Glomerular visceral epithelial cell (primary cell): ENCODE measurements at regions not wholly inside any gene's neighbourhood (a gene's known extent, or its start where the extent isn't known, plus 50 kb on each side); places are given as distances from the start of the nearest gene placed in this dataset.
"Not testable (repeated sequence)": the region's sequence is repeated elsewhere in the genome, so short reads cannot be mapped to it uniquely, and the experiment has no call there.

Experiments used
- DNase-seq: peaks from one replicate; pipeline ENCODE4 v3.0.0-alpha.2; 2016; ENCODE audit errors: extremely low spot score

DNA sequence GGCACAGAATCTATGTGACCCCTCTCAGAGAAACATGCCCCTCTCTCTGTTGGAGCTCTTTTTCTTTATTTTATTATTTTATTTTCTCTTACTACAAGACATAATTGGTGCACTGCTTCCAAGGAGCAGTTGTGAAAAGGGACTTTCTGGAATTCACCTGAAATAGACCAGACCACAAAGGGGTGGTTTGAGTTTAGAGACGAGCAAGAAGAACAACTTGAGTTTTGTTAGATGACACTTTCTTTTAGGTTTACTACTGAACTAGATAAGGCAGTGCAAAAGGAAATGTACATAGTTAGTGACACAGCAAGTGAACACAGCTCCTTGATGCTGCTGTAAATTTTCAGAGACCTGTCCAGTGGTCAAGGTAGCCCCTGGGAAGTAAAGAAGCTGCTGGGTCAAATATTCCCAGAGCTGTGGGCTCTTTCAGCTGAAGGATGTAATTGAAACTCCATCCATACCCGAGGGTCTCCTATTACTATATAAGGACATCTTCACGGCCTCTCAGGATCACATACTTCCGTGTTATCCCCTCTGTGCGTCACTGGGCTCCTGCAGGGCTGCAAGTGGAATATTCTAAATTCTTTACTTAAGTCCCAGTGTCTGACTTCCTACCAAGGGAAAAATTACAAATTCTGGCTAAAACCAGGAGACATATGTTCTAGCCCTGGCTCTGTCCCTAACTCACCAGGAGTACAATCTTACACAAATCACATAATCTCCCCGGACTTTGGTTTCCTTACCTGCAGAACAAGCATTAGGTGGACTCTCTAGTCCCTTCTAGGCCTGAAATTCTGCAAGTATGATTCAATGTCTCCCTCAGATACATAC, 69.1 kb upstream of the ADTRP start:
- peak; percentile 18 for DNase-seq

DNA sequence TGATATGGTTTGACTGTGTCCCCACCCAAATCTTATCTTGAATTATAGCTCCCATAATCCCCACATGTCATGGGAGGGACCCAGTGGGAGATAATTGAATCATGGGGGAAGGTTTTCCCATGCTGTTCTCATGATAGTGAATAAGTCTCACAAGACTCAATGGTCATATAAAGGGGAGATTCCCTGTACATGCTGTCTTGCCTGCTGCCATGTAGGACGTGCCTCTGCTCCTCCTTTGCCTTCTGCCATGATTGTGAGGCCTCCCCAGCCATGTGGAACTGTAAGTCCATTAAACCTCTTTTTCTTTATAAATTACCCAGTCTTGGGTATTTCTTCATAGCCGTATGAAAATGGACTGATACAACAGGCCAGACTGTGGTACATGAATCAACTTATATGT, 68.5 kb upstream of the ADTRP start:
- not testable (repeated sequence) for DNase-seq

DNA sequence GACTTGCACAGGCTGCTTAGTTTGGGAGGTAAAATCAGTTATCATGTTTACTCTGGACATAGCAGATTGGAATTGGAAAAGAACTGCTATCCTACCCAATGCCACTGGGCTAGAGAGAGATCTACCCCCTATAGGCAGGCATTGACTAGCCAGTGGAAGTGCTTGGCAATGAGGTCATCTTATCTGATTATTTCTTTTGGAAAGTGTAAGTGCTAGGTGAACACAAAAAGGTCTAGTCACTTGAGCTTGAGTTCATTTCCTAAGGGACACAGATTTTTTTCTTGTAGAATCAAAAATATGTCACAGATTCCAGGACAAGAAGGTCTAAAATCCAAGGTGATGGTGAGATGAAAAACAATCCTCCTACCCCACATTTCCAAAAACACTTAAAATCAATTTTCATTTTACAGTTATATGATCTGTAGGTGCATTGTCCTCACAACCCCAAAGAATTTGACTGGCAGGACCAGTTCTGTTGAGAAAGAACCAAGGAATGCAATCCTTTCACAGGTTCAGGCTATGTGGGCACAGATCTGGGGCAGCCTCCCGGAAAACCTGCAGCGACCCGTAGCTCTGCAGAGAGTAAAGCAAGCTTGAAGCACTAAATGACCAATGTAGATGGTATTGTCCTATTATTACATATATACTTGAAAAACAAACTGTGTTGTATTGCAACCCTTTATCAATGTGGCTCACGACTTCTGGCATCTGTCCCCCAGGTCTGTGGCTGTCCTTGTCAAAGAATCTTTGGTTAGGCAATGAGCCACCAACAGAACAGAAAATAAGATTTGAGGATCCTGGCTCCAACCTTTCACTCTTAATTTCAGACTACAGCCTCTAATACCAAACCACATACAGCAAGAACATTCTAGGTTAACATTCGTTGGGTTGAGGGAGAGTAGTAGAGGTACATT, 67.3 kb upstream of the ADTRP start:
- no peak for DNase-seq

DNA sequence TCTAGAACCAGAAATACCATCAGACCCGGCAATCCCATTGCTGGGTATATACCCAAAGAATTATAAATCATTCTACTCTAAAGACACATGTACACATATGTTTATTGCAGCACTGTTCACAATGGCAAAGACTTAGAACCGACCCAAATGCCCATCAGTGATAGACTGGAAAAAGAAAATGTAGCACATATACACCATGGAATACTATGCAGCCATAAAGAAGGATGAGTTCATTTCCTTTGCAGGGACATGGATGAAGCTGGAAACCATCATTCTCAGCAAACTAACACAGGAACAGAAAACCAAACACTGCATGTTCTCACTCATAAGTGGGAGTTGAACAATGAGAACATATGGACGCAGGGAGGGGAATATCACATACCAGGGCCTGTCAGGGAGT, 64.2 kb upstream of the ADTRP start:
- not testable (repeated sequence) for DNase-seq

DNA sequence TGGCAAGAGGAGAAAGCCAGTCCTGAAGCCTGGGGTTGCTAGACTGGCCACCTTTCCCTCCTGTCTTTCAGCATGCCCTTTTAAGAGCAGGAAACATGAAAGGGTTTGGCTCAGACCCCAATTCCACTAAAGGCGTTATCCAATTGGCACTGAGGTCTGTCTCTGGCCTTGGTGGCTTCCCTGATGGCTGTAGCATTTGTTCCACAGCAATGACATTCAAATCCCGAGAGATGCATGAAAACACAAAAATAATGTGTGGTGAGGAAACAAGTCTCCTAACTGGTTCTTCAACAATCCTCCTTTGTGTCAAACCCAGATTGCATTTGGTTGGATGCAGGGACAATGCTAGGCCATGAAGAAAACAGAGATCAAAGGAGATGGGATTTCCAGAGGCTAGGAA, 56.5 kb upstream of the ADTRP start:
- no peak for DNase-seq

DNA sequence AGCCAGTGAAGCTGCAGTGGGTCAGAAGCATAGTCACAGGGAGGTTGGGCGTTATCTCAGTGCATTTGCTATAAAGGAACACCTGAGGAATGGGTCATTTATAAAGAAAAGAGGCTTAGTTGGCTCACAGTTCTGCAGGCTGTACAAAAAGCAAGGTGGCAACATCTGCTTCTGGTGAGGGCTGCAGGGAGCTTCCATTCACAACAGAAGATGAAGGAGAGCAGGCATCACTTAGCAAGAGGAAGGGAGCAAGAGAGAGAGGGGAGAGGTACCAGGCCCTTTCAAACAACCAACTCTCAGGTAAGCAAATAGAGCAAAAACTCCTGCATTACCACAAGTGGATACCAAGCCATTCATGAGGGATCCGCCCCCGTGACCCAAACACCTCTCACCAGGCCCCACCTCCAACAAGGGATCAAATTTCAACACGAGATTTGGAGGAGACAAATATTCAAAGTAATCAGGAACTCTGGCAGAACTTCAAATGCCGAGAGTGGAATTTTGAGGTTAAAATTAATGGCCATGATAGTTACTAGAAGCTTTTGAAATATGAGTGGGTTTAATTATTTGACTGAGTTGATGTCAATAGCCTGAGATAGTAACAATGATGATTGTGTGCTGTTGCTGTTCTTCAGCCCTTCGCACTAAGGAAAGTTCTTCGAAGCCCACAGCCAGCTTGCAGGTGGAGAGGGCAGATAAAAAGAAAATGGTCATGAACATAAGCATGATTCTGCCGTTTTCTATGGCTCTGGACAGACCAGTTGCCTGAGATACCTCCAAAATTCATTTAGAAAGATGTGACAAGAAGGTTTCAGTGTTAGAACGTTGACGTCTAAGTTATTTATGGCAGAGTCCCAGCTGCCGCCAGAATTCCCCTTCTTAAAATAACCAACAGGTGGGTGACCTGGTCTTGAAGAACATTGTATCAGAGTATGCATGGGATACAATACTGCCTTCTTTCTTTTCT, 55.3 kb upstream of the ADTRP start:
- DNase-seq = no peak

DNA sequence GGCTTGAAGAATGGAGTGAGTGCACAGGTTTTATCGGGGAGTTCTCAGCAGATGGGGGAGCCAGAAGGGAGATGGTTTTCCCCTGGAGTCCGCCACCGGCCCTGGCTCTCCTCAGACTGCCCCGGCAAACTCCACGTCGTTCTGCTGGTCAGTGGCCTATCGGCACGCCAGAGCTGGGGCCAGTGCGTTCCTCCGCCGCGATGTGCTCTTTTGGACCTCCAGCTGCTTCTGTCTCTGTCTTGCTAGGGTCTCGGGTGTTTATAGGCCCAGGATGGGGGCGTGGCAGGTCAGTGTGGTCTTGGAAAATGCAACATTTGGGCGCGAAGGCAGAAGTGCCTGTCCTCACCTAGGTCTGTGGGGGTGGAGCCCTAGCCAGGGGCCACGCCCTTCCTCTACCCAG, 53.0 kb upstream of the ADTRP start:
- no peak for DNase-seq

DNA sequence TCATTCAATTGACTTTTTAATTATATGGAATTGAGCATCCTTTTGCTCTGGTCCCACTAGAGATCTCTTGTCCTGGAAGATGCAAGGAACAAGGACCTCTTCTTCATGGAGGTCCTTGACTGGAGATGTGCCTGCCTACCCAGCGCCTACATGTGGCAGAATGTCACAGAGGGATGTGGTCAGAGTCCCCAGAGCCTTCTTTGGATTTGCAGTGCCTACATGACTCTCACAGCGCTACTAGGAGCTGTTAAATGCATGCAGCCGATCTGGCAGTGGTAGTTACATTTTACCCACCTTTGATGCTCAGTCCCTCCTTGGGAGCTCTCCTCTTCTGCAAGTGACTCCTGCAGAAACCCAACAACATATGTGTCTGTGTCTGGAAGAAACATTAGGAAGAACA, 51.9 kb upstream of the ADTRP start:
- DNase-seq = no peak

DNA sequence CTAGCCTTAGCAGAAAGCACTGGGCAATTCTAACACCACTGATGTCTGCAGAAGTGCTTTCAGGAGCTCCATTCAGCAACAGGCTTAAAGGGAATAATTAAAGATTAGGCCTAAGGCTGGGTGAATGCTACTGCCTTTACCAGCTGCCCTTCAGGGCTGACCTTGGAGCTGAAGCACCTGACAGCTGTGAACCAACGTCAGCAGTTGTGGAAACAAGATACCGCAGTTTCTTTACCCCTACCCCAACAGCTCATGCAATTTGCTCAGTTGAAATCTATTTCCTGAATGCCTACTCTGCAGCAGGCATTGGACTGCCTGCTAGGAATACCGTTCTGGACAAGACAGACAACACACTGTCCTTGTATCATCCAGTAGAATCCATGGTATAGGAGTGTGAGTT, 51.5 kb upstream of the ADTRP start:
- DNase-seq = no peak

DNA sequence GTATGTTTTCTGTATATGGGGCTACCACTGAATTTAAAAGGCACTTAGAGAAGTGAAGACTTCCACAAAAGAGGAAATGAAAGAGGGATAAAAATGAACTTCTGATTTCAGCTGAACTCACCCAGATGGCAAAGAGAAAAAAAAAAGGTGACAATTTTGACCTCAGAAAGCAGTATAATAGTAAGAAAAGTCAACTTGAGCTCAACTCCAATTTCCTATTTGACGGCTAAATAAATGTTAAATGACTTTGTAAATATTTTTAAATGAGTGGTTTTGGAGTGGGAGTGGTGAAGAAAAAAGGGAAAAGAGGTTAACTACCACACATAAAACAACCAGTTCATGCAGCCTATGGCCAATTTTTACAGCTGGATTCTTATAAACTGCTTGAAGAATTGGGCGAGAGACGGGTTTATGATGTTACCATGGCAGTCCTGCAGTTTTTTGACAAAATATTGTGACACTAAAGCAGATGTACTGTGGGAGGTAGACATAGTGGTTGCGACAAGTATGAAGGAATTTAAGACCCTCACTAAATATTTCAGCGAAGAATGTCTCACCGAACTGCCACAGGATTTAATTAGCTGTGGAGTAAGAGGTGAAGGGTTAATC, 49.8 kb upstream of the ADTRP start:
- no peak for DNase-seq
